MM.1S (cell line): ENCODE measurements at regions not wholly inside any gene's neighbourhood (a gene's known extent, or its start where the extent isn't known, plus 50 kb on each side); places are given as distances from the start of the nearest gene placed in this dataset.

Experiments used
- DNase-seq: peaks from one replicate; pipeline ENCODE4 v3.0.0-alpha.2; 2015
- H2AFZ ChIP-seq: fragments of 300-600 bp; sonication (generic); 2 replicates; pipeline ENCODE4 v1.6.0; 2016; ENCODE audit warnings: antibody characterized with exemption, low read length
- H3F3A ChIP-seq: fragments of 300-600 bp; sonication (generic); 2 replicates; pipeline ENCODE4 v1.6.1; 2016; ENCODE audit warnings: mild to moderate bottlenecking, antibody characterized with exemption, low read length, moderate library complexity, mixed read lengths; ENCODE audit not compliant: insufficient read depth
- H3K27ac ChIP-seq: fragments of 300-600 bp; sonication (generic); 2 replicates; pipeline ENCODE4 v1.5.1; 2016; ENCODE audit warnings: mild to moderate bottlenecking, low read length
- H3K27me3 ChIP-seq: fragments of 300-600 bp; sonication (generic); replicated peaks from 2 replicates; pipeline ENCODE4 v1.6.0; 2016; ENCODE audit warnings: low read length; ENCODE audit not compliant: insufficient read depth
- H3K36me3 ChIP-seq: fragments of 300-600 bp; sonication (generic); replicated peaks from 2 replicates; pipeline ENCODE4 v1.6.1; 2016; ENCODE audit warnings: mild to moderate bottlenecking, low read length, mixed read lengths; ENCODE audit not compliant: insufficient read depth
- H3K4me1 ChIP-seq: fragments of 300-600 bp; sonication (generic); 2 replicates; pipeline ENCODE4 v1.6.1; 2016; ENCODE audit warnings: low read length, mixed read lengths
- H3K4me2 ChIP-seq: fragments of 300-600 bp; sonication (generic); 2 replicates; pipeline ENCODE4 v1.6.0; 2016; ENCODE audit warnings: low read depth, low read length
- H3K4me3 ChIP-seq: fragments of 300-600 bp; sonication (generic); 2 replicates; pipeline ENCODE4 v1.5.1; 2016; ENCODE audit warnings: low read length, mixed read lengths
- H3K79me2 ChIP-seq: fragments of 300-600 bp; sonication (generic); 2 replicates; pipeline ENCODE4 v1.6.1; 2016; ENCODE audit warnings: mixed run types, low read length, mixed read lengths
- H3K9ac ChIP-seq: fragments of 300-600 bp; sonication (generic); 2 replicates; pipeline ENCODE4 v1.6.1; 2016; ENCODE audit warnings: low read length, mixed read lengths
- H3K9me2 ChIP-seq: fragments of 300-600 bp; sonication (generic); replicated peaks from 2 replicates; pipeline ENCODE4 v1.6.1; 2016; ENCODE audit warnings: mild to moderate bottlenecking, low read length, mixed read lengths; ENCODE audit not compliant: insufficient read depth
- H3K9me3 ChIP-seq: fragments of 300-600 bp; sonication (generic); replicated peaks from 2 replicates; pipeline ENCODE4 v1.6.1; 2016; ENCODE audit warnings: mild to moderate bottlenecking, low read length, mixed read lengths; ENCODE audit not compliant: insufficient read depth
- H4K20me1 ChIP-seq: fragments of 300-600 bp; sonication (generic); 2 replicates; pipeline ENCODE4 v1.6.1; 2016; ENCODE audit warnings: mild to moderate bottlenecking, low read length, moderate library complexity, mixed read lengths; ENCODE audit not compliant: insufficient read depth
- EZH2 ChIP-seq: fragments of 300-600 bp; sonication (generic); optimal IDR thresholded peaks from 2 replicates; pipeline ENCODE3; 2017; ENCODE audit warnings: low read depth, mild to moderate bottlenecking, antibody characterized with exemption, low read length, mixed read lengths
- EZH2phosphoT487 ChIP-seq: fragments of 300-600 bp; sonication (generic); IDR thresholded peaks from 2 replicates; pipeline ENCODE4 v1.6.1; 2018; ENCODE audit warnings: antibody characterized with exemption, low read length
- TF ChIP-seq, protein P1 (sequence below): fragments of 300-600 bp; sonication (generic); IDR thresholded peaks from 2 replicates; pipeline ENCODE4 v1.5.1; 2016; ENCODE audit warnings: antibody characterized with exemption, low read length, mixed read lengths

DNA sequence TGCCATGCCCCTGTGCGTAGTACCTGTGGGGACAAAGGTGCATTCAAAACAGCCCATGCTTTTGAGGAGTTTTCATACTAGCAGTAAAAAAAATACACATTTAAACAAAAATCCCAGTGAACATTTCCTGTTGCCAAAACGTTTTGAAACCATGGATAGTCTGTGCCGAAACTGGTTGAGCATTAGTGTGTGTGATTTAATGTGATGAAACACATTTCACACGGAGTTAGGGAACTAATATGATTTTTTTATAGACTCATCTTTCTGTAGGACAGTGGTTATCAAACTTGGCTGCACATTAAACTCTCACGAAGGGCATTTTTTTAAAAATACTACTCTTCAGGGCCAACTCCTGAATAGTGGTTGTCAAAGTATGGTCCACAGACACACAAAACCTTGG, 111.8 kb upstream of the CREB5 start:
- Histone ChIP-seq H3K27ac (no peak overlapping the region), H3K4me3 (no peak overlapping the region), H3K36me3 (no peaks in the 10 kb centered on the region), H3K27me3 (no peaks in the 10 kb centered on the region), H3K9me2 (no peaks in the 10 kb centered on the region), H3K9me3 (no peaks in the 10 kb centered on the region), H3K4me1 (no peaks in the 10 kb centered on the region), H3F3A (no peaks in the 10 kb centered on the region), H3K9ac (no peak overlapping the region), H2AFZ (no peak overlapping the region), H3K4me2 (no peak overlapping the region), H4K20me1 (no peaks in the 10 kb centered on the region), H3K79me2 (no peaks in the 10 kb centered on the region)
- DNase-seq: no peak
- TF ChIP-seq EZH2phosphoT487 (no peak), EZH2 (no peak)
- TF ChIP-seq, protein P1, sequence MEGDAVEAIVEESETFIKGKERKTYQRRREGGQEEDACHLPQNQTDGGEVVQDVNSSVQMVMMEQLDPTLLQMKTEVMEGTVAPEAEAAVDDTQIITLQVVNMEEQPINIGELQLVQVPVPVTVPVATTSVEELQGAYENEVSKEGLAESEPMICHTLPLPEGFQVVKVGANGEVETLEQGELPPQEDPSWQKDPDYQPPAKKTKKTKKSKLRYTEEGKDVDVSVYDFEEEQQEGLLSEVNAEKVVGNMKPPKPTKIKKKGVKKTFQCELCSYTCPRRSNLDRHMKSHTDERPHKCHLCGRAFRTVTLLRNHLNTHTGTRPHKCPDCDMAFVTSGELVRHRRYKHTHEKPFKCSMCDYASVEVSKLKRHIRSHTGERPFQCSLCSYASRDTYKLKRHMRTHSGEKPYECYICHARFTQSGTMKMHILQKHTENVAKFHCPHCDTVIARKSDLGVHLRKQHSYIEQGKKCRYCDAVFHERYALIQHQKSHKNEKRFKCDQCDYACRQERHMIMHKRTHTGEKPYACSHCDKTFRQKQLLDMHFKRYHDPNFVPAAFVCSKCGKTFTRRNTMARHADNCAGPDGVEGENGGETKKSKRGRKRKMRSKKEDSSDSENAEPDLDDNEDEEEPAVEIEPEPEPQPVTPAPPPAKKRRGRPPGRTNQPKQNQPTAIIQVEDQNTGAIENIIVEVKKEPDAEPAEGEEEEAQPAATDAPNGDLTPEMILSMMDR: no peak

DNA sequence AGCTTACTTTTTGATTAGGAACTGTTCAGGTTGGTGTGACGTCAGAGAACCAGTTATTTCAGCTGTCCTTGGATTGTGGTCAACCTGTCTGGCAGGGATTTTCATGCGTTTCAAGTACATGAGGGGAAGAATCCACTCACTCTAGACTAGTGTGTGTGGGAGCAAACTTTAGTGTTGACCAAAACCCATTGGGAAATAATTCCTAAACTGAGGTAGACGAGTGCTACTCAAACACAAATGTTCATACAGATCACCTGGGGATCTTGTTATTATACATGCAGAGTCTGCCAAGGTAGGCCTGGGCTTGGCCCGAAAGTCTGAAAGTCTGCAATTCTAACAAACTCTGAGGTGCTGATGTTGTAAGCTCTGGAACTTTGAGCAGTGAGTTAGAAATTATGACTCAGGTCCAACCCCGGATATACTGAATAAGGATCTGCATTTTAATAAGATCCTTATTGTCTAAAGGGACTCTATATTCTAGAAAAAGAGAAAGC, 111.1 kb upstream of the CREB5 start:
- Histone ChIP-seq H3K9me3 (no peaks in the 10 kb centered on the region), H3K36me3 (no peaks in the 10 kb centered on the region), H3K9ac (no peak overlapping the region), H3K4me1 (no peaks in the 10 kb centered on the region), H3K27me3 (no peaks in the 10 kb centered on the region), H4K20me1 (no peaks in the 10 kb centered on the region), H3K79me2 (no peaks in the 10 kb centered on the region), H3K4me2 (no peak overlapping the region), H3K27ac (no peak overlapping the region), H3K9me2 (no peaks in the 10 kb centered on the region), H2AFZ (no peak overlapping the region), H3K4me3 (no peak overlapping the region), H3F3A (no peaks in the 10 kb centered on the region)
- no peak for DNase-seq
- TF ChIP-seq EZH2: no peak
- TF ChIP-seq EZH2phosphoT487: no peak
- TF ChIP-seq, protein P1: no peak

DNA sequence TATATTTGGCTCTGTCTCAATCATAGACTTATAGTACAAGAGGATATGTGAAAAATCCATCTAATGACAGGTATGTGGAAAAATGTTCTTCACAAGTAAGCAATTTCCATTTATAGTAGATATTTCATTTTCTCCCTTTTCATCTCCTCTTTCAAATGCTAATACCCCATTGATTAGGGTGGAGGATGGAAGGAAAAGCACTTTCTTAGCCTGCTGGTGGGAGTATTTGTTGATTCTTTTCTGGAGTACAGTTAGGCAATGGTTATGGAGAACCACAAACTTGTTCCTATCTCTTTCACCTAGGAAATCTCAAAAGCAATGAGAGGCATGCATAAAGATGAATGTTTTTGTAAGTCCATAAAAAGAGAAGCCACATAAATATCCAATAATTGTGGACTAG, 108.0 kb upstream of the CREB5 start:
- DNase-seq: no peak
- no peak for TF ChIP-seq EZH2phosphoT487
- TF ChIP-seq, protein P1: no peak

More for the DNA sequence above, 108.0 kb upstream of the CREB5 start:
- H3K4me3 ChIP-seq: no peak overlapping the region
- H3K9ac ChIP-seq: no peak overlapping the region
- H4K20me1 ChIP-seq: no peaks in the 10 kb centered on the region
- H3K79me2 ChIP-seq: no peaks in the 10 kb centered on the region
- no peaks in the 10 kb centered on the region for H3K9me2 ChIP-seq
- H3K27ac ChIP-seq: no peak overlapping the region
- no peak overlapping the region for H2AFZ ChIP-seq
- H3K9me3 ChIP-seq: no peaks in the 10 kb centered on the region
- H3K27me3 ChIP-seq: no peaks in the 10 kb centered on the region
- H3K4me1 ChIP-seq: no peaks in the 10 kb centered on the region
- H3K36me3 ChIP-seq: no peaks in the 10 kb centered on the region
- H3K4me2 ChIP-seq: no peak overlapping the region
- H3F3A ChIP-seq: no peaks in the 10 kb centered on the region
